Osteocyte (in vitro differentiated cells): ENCODE measurements at regions not wholly inside any gene's neighbourhood (a gene's known extent, or its start where the extent isn't known, plus 50 kb on each side); places are given as distances from the start of the nearest gene placed in this dataset.

ENCODE experiments used
- DNase-seq: peaks from one replicate; pipeline ENCODE4 v3.0.0; 2021; ENCODE audit warnings: mixed read lengths; ENCODE audit not compliant: unreplicated experiment; ENCODE audit errors: extremely low spot score
- H3K27ac Mint-ChIP-seq: one replicate; pipeline ENCODE4 v1.8.0; 2021; ENCODE audit warnings: mild to moderate bottlenecking, mixed read lengths; ENCODE audit not compliant: unreplicated experiment
- H3K27me3 Mint-ChIP-seq: one replicate; pipeline ENCODE4 v1.8.0; 2021; ENCODE audit warnings: mixed read lengths; ENCODE audit not compliant: unreplicated experiment
- H3K36me3 Mint-ChIP-seq: one replicate; pipeline ENCODE4 v1.8.0; 2021; ENCODE audit warnings: mixed read lengths; ENCODE audit not compliant: unreplicated experiment
- H3K4me1 Mint-ChIP-seq: one replicate; pipeline ENCODE4 v1.8.0; 2021; ENCODE audit warnings: mixed read lengths; ENCODE audit not compliant: unreplicated experiment
- H3K4me3 Mint-ChIP-seq: one replicate; pipeline ENCODE4 v1.8.0; 2021; ENCODE audit warnings: mild to moderate bottlenecking, moderate library complexity, mixed read lengths; ENCODE audit not compliant: unreplicated experiment
- H3K9me3 Mint-ChIP-seq: one replicate; pipeline ENCODE4 v1.8.0; 2021; ENCODE audit warnings: mixed read lengths; ENCODE audit not compliant: unreplicated experiment
- TF ChIP-seq, protein P1 (sequence below): fragments of 200-600 bp; sonication (generic); IDR thresholded peaks from 2 replicates; pipeline ENCODE4 v1.5.0; 2021; ENCODE audit warnings: antibody characterized with exemption, mild to moderate bottlenecking, moderate library complexity

GRCh38 chr13:53844473-53845146 is 816.0 kb downstream of the OLFM4 start:
- no peak for DNase-seq
- peaks cover 21% of the 10 kb centered on the region for H3K9me3 Mint-ChIP-seq
- H3K36me3 Mint-ChIP-seq = no peaks in the 10 kb centered on the region
- H3K4me1 Mint-ChIP-seq = no peaks in the 10 kb centered on the region
- no peak overlapping the region for H3K4me3 Mint-ChIP-seq
- TF ChIP-seq, protein P1, sequence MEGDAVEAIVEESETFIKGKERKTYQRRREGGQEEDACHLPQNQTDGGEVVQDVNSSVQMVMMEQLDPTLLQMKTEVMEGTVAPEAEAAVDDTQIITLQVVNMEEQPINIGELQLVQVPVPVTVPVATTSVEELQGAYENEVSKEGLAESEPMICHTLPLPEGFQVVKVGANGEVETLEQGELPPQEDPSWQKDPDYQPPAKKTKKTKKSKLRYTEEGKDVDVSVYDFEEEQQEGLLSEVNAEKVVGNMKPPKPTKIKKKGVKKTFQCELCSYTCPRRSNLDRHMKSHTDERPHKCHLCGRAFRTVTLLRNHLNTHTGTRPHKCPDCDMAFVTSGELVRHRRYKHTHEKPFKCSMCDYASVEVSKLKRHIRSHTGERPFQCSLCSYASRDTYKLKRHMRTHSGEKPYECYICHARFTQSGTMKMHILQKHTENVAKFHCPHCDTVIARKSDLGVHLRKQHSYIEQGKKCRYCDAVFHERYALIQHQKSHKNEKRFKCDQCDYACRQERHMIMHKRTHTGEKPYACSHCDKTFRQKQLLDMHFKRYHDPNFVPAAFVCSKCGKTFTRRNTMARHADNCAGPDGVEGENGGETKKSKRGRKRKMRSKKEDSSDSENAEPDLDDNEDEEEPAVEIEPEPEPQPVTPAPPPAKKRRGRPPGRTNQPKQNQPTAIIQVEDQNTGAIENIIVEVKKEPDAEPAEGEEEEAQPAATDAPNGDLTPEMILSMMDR = no peak
- H3K27me3 Mint-ChIP-seq = no peaks in the 10 kb centered on the region
- no peak overlapping the region for H3K27ac Mint-ChIP-seq

- Mint-ChIP-seq H3K4me3 (no peak overlapping the region), H3K36me3 (no peaks in the 10 kb centered on the region), H3K27ac (no peak overlapping the region), H3K27me3 (no peaks in the 10 kb centered on the region), H3K4me1 (no peaks in the 10 kb centered on the region), H3K9me3 (peaks cover 23% of the 10 kb centered on the region)
- TF ChIP-seq, protein P1 = no peak
- no peak for DNase-seq
Measured at GRCh38 chr13:53847502-53847901, 818.9 kb downstream of the OLFM4 start.

- Mint-ChIP-seq H3K4me3 (no peak overlapping the region), H3K27me3 (no peaks in the 10 kb centered on the region), H3K27ac (no peak overlapping the region), H3K4me1 (no peaks in the 10 kb centered on the region), H3K9me3 (peaks cover 18% of the 10 kb centered on the region), H3K36me3 (no peaks in the 10 kb centered on the region)
- TF ChIP-seq, protein P1 = no peak
- DNase-seq = no peak
Measured at GRCh38 chr13:53848366-53848961, 819.9 kb downstream of the OLFM4 start.

DNA sequence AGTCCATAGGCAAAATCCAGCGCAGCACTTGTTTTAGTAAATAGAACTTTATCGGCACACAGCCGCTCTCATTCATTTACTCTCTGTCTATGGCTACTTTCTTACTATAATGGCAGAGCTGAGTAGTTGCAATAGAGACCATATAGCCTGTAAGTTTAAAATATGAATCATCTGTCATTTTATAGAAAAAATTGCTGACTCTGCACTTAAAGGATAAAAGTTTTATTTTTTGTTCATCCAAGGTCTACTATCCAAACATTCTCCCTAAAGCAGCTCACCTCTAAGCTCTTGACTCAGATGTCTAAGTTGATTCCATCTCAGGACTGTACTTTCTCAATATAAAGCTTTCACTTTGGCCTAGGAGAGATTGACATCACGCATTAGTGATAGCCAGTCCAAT is 825.7 kb downstream of the OLFM4 start:
- TF ChIP-seq, protein P1 = no peak
- Mint-ChIP-seq H3K27me3 (no peaks in the 10 kb centered on the region), H3K9me3 (peaks cover 7% of the 10 kb centered on the region), H3K4me3 (no peak overlapping the region), H3K4me1 (no peaks in the 10 kb centered on the region), H3K36me3 (no peaks in the 10 kb centered on the region), H3K27ac (no peak overlapping the region)
- no peak for DNase-seq

- Mint-ChIP-seq H3K4me3 (no peak overlapping the region), H3K9me3 (no peaks in the 10 kb centered on the region)
- TF ChIP-seq, protein P1 = no peak
Measured at GRCh38 chr13:53856573-53857195, 828.1 kb downstream of the OLFM4 start.

More at GRCh38 chr13:53856573-53857195, 828.1 kb downstream of the OLFM4 start:
- no peak for DNase-seq
- Mint-ChIP-seq H3K4me1 (no peaks in the 10 kb centered on the region), H3K27ac (no peak overlapping the region), H3K36me3 (no peaks in the 10 kb centered on the region), H3K27me3 (no peaks in the 10 kb centered on the region)
